GM18502 (cell line): ENCODE measurements at regions not wholly inside any gene's neighbourhood (a gene's known extent, or its start where the extent isn't known, plus 50 kb on each side); places are given as distances from the start of the nearest gene placed in this dataset.

Source experiments
- ATAC-seq: cut with Tn5 transposase; IDR thresholded peaks from one replicate; pipeline ENCODE4 v1.9.1; 2021; ENCODE audit warnings: mild to moderate bottlenecking; ENCODE audit not compliant: unreplicated experiment, poor library complexity

DNA sequence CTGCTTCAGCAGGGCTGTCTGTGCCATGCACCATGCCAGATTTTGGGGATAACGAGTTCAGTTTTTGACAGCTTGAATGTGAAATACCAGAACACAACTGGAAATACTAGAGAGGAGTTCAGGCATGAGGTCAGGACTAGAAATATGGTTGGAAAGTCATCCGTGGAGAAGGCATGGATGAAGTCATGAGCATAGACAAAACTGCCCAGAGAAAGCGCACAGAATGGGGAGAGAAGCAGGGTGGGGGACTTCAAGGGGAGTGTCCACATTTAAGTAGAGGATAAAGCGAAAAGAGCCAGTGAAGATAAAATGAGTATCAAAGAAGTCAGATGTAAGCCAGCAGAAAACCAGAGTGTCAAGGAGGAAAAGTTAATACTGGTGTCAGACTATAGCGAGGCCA is 653.4 kb upstream of the ARID1B start:
- ATAC-seq: no peak

DNA sequence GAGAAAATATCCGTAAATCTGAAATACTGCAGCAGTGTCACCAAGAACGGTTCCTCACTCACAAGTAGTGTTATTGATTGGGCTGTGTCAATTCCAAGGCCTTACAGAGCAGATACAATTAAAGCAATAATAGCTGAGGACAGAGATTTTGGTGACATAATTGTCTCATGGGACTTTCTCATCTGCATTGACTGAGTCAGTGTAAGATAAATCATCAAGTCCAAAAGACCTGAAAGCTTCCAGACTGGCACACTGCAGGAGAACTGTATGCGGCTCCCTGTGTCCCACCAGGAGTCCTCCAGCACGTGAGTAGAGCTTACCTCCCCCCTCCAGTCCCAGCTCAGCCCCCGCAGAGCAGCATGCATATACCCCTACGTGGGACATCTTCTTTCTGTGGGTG is 655.2 kb upstream of the ARID1B start:
- ATAC-seq: no peak

DNA sequence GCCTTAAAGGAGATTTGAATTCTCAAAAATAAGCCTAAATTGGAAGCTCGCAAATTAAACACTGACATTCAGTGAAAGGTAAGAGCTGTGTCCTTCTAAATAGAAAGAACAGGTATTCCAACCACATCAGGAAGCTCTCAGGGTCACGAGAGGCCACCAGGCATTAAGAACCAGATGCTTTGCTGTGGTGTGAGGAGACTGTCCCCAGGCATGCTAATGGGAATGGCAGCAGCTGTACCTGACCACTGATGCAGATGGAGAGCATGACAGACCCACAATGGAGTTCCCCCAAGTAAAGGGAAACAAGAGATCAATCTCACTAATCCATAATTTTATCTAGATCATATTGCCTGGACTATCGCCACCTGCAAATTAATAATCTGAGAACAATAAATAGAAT is 658.9 kb upstream of the NOX3 start:
- ATAC-seq: no peak

DNA sequence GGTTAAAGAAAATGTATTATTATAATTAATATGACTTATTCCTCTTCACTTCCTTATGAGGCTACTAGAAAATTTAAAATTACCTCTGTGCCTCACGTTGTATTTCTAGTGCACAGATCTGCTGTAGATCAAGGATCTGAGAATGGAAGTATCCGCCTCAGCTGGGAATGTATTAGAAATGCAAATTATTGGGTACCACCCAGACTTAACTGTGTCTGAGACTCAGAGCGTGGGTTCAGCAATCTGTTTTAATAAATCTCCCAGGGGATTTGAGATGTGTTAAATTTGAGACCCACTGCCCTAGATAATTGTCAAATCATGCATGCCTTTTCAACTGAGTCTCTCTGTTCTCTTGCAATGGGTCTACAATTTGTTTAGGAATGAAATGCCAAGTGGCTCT is 658.0 kb upstream of the NOX3 start:
- ATAC-seq: no peak

DNA sequence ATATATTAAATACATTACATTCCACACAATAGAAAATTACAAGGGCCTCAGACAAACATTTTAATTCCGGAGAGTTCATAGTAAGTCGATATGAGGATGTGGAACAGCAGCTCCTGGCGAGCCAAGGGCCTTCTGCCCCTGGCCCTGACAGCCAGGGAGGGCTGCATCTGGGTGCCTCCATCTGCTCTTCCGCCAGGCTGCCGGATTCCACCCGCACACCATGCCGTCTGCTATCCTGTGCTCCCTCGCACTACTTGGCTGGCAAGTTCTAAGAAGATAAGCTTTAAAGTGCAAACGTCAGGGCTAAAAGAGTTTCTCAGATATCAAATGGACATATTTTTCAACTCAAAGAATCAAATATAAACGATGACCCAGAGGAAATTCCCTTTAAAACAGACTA is 656.3 kb upstream of the NOX3 start:
- no peak for ATAC-seq

DNA sequence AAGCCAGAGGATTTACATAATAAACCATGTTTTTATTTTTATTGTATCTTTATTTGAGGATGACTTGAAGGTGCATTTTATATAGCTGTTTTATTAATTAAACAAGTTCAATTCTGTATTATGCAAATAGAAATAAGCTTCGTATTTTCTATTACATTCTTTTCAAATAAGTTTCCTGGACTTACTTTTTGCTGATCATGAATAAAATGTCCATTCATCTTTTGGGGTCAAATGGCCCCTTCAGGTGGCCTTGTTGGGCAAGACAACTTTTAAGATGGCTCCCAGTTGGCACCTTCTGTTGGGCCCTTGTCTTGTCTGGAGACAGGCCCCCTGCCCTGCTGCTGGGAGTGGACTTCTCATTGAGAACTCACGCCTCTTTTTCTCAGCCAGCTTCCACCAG is 654.6 kb upstream of the NOX3 start:
- ATAC-seq: no peak

DNA sequence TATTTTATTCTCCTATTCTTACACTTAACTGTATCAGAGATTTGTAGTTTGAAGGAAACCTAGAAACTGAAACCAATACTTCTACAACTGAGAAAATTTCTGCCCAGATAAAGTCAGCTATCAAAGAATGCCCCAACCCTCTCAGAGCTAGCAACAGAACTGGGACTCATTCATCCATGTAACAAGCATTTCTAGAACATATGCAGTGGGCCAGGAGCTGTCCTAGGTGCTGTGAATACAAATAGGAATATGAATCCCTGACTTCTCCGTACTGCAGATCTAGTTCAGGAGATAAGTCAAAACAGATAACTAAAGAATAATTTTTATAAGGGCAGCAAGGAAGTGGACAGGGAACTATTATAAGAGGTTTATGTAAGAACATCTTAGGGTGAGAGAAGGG is 654.1 kb upstream of the NOX3 start:
- ATAC-seq: no peak

DNA sequence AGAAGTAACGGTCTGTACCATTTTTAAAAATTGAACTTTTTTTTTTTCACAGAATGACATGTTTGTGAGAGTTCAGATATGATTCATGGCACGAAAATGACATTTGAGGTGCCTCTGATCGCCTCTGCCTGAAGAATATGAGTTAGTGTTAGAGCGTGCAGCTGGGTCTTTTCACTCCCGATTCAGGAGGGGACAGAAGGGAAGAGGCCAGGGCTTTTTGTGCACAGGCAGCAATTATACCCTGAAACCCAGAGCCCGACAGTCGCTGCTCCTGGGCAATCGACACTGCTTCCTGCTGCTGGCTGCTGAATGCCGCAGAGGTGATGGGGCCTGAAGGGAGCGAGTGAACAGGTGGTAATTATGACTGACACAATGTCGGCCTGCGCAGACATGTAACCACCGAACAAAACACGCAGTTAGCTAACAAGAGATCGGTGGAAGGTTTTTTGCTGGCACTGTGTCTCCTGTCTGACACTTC is 652.0 kb upstream of the NOX3 start:
- ATAC-seq: no peak

DNA sequence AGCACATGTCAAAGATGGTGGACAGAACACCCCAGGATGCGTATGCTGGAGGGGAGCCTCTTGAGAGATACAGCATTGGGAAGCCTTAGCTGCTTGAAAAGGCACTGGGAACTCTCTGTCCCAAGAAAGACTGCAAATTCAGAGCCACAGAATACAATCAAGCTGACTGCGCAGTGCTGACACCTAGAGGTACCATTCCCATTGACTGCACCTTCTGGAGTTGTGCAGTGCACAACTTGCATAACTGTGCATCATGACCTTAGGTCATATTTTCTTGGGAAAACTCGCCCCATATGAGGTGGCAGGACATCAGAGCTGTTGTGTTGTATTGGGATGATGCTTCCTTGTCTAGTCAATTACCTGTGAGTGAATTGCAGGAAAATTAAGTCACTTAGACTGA is 646.5 kb upstream of the NOX3 start:
- no peak for ATAC-seq

DNA sequence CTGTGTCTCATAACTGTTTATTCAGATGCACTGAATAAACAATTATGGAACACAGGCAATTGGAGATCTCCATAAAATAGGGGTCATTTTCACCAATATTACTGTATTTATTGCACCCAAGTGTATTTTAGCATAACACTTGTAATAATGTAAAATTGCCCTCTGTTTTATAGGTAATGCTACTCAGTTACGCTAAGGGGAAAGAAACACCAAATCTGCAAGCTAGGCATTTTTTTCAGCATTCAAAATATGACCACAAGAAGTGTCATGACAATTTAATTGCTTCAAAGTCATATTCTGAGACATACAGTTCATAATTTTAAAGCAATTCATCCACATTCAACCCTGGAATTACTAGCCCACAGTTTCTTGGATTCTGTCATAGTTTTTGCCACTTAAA is 643.2 kb upstream of the NOX3 start:
- ATAC-seq: no peak

DNA sequence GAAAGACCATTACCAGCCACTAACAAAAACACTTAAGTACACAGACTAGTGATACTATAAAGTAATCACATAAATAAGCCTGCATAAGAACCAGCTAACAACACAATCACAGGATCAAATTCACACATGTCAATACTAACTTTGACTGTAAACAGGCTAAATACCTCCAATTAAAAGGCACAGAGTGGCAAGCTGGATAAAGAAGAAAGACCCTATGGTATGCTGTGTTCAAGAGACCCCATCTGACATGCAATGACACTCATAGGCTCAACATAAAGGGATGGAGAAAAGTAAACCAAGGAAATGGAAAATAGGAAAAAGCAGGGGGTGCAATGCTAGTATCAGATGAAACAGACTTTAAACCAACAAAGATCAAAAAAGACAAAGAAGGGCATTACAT is 631.8 kb upstream of the NOX3 start:
- ATAC-seq: no peak

DNA sequence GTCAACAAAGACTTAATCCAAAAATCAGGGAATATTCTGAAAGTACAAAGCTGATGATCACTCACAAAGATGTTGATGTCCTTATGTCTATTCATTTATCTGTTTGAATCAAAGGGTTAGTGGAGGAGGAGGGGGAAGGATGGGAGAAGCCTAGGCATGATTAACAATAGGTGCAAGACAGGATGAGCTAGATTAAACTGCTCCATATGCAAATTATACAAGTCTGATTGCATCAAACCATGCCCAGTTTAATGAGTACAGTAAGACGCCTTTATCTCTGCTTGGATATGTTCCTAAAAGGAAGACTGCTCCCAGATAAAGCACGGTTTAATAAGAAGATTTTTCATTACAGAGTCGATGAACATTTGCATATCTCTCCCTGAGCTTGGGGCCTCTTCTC is 626.4 kb upstream of the NOX3 start:
- no peak for ATAC-seq

DNA sequence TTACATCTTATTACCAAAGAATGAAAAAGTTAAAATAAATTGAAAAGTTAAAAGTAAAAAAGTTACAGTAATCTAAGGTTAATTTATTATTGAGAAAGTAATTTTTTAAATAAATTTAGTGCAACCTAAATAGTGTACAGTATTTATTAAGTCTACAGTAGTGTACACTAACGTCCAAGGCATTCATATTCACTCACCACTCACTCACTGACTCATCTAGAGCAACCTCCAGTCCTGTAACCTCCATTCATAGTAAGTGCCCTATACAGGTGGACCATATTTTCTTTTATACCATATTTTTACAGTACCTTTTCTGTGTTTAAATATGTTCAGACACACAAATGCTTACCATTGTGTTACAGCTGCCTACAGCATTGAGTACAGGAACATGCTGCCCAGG is 624.7 kb upstream of the NOX3 start:
- no peak for ATAC-seq

DNA sequence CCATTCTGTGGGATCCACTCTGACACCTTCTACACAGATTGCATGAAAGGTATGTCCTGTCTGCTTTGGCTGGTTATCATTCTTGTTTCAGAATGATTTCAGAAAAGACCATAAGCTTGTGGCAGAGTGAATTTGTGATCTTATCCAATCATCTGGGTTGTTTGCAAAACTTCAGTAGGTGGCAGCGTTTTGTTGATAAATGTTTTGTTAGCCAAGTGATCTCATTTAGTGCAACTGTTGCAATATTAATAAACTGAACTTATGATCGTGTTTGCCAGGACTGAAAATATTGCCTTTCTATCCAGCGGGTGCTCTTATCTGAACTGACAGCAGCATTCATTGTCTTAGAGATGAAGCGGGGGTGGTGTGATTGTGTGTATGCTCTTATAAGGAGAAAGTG is 613.2 kb upstream of the NOX3 start:
- no peak for ATAC-seq

DNA sequence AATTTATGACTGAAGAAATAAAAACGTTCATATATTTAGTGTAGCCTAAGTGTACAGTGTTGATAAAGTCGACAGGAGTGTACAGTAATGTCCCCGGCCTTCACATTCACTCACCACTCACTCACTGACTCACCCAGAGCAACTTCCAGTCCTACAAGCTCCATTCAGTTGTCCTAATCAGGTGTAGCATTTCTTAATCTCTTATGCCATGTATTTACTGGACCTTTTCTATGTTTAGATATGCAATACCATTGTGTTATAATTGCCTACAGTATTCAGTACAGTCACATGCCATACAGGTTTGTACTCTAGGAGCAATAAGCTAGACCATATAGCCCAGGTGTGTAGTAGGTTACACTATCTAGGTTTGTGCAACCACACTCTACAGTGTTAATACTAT is 610.2 kb upstream of the NOX3 start:
- no peak for ATAC-seq

DNA sequence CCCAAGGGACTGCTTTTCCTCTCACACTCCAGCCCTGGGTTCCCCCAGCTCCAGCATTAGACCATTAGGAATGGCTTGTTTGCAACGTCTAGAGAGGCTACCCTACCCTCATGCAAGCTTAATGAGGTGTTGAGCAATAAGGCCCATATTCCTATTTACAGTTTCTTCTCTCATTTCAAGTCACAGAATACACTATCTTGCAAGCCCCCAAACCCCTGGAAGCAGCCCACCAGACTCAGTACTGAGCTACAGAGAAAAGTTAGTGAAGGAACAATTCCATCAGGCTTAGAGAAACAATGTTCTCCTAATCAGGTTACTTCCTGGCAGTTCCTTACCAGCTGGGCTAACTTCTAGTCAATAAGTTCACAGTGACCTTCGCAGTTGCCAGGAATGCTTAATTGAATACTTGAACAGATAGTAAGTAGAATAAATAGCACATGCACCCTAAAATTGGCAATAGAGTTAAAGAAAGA is 606.5 kb upstream of the NOX3 start:
- no peak for ATAC-seq

DNA sequence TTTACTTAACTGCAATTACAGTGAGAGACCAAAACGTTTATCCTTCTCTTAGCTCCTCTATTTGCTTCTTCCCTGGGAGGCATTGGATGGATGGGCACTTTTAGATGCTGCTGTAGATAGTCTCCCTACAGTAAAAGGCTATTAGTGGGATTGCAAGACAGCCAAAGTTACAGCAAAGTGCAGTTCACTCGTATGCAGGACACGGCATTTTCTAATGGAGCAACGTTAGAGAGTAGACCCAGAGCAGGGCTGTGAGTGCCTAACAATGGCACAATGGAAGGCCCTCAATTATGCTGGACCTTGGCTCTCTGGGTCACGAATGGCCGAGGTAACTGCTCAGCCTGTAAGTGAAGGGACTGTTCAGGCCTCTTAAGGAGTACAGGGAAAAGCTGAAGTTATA is 605.8 kb upstream of the NOX3 start:
- ATAC-seq: no peak

DNA sequence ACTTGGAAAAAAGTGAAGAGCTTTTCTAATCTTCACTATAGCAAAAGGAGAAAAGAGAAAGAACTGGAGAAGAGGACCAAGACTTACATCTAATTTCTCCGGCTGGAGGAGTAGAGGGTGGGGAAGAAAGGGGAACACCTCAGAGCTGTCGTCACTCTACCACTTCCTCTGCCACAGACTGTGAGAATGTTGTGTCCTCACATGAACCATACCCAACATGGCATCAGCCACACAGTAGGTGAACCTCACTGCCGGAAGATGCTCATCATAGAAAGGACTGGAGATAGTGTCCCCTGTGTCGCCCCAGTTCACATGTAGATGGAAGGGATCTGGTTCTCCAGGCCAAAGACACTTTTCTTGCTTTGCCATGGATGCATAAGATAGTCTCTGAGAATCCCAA is 604.4 kb upstream of the NOX3 start:
- ATAC-seq: no peak

DNA sequence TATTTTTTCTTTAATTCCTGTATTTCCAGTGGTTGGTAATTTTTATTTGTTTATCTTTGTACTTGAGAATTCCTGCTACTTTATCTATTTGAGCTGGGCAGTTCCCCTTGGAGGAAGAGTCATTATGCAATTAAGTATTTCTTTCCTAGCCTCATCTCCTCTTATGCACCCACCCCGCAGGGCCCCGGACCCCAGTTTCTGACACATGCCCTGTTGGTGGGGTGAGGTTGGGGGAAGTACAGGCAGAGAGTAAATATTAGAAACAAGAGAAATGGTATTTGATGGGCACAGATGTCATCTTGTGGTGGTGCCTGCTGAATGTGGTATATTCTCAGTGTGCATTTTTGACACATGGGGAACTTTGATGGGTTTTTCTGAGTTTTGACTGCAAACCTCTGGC is 602.7 kb upstream of the NOX3 start:
- ATAC-seq: no peak

DNA sequence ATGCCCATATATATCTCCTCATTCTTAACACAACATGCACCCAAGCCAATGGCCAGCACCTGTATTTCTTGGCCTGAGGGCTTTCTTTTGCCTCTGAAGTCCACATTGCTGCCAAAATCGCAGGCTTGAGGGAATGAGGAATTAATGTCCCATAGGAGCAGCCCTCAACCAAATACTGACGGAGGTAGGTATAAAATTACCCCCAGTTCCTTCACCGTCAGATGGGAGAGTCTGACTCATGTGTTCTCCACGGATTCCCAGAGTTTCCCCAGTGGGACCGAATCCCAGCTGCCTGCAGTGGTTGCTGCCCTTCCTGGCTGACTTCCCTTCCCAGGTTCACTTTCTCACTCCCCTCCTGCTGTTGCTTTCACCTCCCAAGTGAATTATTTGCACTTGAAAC is 602.2 kb upstream of the NOX3 start:
- no peak for ATAC-seq

DNA sequence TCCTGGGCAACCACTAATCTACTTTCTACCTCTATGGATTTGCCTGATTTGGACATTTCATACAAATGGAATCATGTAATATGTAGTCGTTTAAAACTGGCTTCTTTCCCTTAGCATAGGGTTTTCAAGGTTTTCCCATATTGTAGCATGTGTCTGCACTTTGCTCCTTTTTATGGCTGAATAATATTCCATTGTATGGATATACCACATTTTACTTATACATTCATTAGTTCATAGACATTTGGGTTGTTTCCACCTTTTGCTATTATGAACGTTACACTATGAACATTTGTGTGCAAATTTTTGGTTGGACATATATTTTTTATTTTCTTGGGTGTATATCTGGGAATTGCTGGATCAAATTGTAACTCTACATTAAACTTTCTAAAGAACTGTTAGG is 600.4 kb upstream of the NOX3 start:
- ATAC-seq: no peak

DNA sequence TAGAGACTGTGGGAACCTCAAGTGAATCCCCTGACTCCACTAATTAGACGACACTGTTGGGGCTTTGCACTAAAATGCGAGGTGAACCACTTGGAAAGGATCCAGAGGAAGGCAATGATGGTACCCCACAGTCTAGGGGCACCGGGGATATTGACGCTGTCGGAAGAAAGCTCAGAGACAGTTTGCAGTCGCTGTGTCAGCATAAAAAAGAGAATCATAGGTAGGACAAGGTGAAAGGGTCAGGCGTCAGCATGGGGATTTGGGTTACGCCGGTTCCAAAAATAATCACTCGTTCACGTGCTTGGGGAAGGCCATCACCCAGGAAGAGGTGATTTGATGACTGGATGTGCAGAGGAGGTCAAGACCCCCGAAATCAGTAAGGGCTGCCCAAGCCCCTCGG is 598.0 kb upstream of the NOX3 start:
- no peak for ATAC-seq

DNA sequence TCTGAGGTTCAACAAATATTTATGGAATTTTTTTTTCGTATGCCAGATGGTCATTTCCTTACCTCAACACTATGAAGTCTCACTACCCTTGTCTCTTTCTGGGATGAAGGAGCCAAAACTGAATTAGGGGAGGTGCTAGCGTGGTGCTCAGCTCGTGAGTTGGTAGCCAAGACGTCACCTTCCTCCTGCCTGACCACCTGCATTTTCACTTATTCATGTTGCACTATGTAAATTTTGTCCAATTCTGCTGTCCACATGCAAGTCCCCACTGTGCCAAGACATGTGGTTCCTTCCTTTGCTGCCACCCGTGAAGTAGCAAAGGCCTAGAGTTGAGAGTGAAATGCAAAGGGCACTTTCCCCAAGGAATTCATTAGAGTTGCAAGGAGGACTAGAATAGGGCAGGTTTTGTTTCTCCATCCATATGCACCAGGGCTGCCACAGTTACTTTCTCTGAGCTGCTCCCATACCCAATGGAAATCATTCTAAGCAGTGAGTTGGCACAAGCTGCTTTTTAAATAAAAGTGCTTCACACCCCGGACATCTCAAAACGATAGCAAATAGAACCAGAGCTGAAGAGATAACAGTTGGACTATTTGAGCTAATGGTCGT is 591.3 kb upstream of the NOX3 start:
- no peak for ATAC-seq
